ENCODE measurements at regions not wholly inside any gene's neighbourhood (a gene's known extent, or its start where the extent isn't known, plus 50 kb on each side); places are given as distances from the start of the nearest gene placed in this dataset.

GRCh38 chr3:187821616-187822317 is 76.5 kb upstream of the BCL6 start:
- TF ChIP-seq CTCF (IDR thresholded peaks at IDR 0.05 in 8 of 11, conservative IDR thresholded peaks at IDR 0.05 in 3 of 11) (no peak), POLR2A (IDR thresholded peaks at IDR 0.05) (no peak), POLR2AphosphoS5 (IDR thresholded peaks at IDR 0.05) (no peak)
- Histone ChIP-seq H3K27me3 (replicated peaks in 1 of 7) (no peaks in the 10 kb centered on the region), H3K9me3 (no peaks in the 10 kb centered on the region), H3K4me1 (peaks cover 0 to 12% (median 0%) of the 10 kb centered on the region in 6 donors), H3K36me3 (no peaks in the 10 kb centered on the region), H3K4me3 (no peak overlapping the region), H3K27ac (peak overlapping the region in 4 of 8 donors; percentile 23 to 42 (median 31))
- DNase-seq = no peak
- WGBS, 5 donors = 86 to 96% (median 91%) methylated on average over 2 of the region's 2 CpGs
- intact Hi-C loops (cut with DNase I; ENCODE audit: low total_unique reads) = no loop called here

GRCh38 chr3:187822402-187822801 is 77.1 kb upstream of the BCL6 start:
- Histone ChIP-seq H3K4me3 (no peak overlapping the region), H3K4me1 (peaks cover 0 to 12% (median 0%) of the 10 kb centered on the region in 6 donors), H3K27me3 (replicated peaks in 1 of 7) (no peaks in the 10 kb centered on the region), H3K9me3 (no peaks in the 10 kb centered on the region), H3K27ac (peak overlapping the region in 4 of 8 donors; percentile 23 to 42 (median 31)), H3K36me3 (no peaks in the 10 kb centered on the region)
- DNase-seq = no peak
- TF ChIP-seq POLR2A (IDR thresholded peaks at IDR 0.05) = no peak
- no peak for TF ChIP-seq CTCF (IDR thresholded peaks at IDR 0.05 in 8 of 11, conservative IDR thresholded peaks at IDR 0.05 in 3 of 11)
- TF ChIP-seq POLR2AphosphoS5 (IDR thresholded peaks at IDR 0.05) = no peak
- intact Hi-C loops (cut with DNase I; ENCODE audit: low total_unique reads) = no loop called here

- Histone ChIP-seq H3K27ac (no peak overlapping the region), H3K4me1 (peaks cover 0 to 18% (median under 1%) of the 10 kb centered on the region in 6 donors), H3K27me3 (replicated peaks in 1 of 7) (no peaks in the 10 kb centered on the region), H3K4me3 (no peak overlapping the region), H3K36me3 (no peaks in the 10 kb centered on the region), H3K9me3 (no peaks in the 10 kb centered on the region)
- intact Hi-C loops (cut with DNase I; ENCODE audit: low total_unique reads) = no loop called here
- 86 to 96% (median 87%) methylated on average over 2 of the region's 2 CpGs for WGBS, 5 donors
- no peak for TF ChIP-seq POLR2AphosphoS5 (IDR thresholded peaks at IDR 0.05)
- no peak for DNase-seq
Measured at GRCh38 chr3:187823746-187824145, 78.5 kb upstream of the BCL6 start.

- DNase-seq = no peak
- Histone ChIP-seq H3K4me3 (no peak overlapping the region), H3K9me3 (no peaks in the 10 kb centered on the region), H3K27ac (no peak overlapping the region), H3K36me3 (no peaks in the 10 kb centered on the region), H3K4me1 (peaks cover 0 to 15% (median 1%) of the 10 kb centered on the region in 6 donors), H3K27me3 (replicated peaks in 1 of 7) (no peaks in the 10 kb centered on the region)
- TF ChIP-seq POLR2AphosphoS5 (IDR thresholded peaks at IDR 0.05) = no peak
- TF ChIP-seq CTCF (IDR thresholded peaks at IDR 0.05 in 8 of 11, conservative IDR thresholded peaks at IDR 0.05 in 3 of 11) = no peak
- TF ChIP-seq POLR2A (IDR thresholded peaks at IDR 0.05) = no peak
- intact Hi-C loops (cut with DNase I; ENCODE audit: low total_unique reads) = no loop called here
- 86 to 92% (median 87%) methylated on average over 2 of the region's 2 CpGs for WGBS, 5 donors
Measured at GRCh38 chr3:187827723-187828122, 82.5 kb upstream of the BCL6 start.

All from spleen (tissue), 11 donors.